SU-DHL-6 (cell line): ENCODE measurements at regions not wholly inside any gene's neighbourhood (a gene's known extent, or its start where the extent isn't known, plus 50 kb on each side); places are given as distances from the start of the nearest gene placed in this dataset.

ENCODE experiments used
- H2AFZ ChIP-seq: fragments of 200-600 bp; sonication (generic); 2 replicates; pipeline ENCODE4 v1.6.1; 2014; ENCODE audit warnings: low read depth, mild to moderate bottlenecking, moderate library complexity, mixed read lengths, antibody characterized with exemption, low read length; ENCODE audit not compliant: severe bottlenecking
- H3F3A ChIP-seq: fragments of 200-600 bp; shearing (Covaris generic); 2 replicates; pipeline ENCODE4 v1.6.0; 2016; ENCODE audit warnings: antibody characterized with exemption, mild to moderate bottlenecking; ENCODE audit not compliant: insufficient read depth
- H3K27ac ChIP-seq: fragments of 200-600 bp; sonication (generic); 2 replicates; pipeline ENCODE4 v1.5.1; 2016; ENCODE audit warnings: low read depth, mild to moderate bottlenecking, low read length, moderate library complexity, mixed read lengths
- H3K27me3 ChIP-seq: fragments of 200-600 bp; sonication (generic), shearing (Covaris generic); 2 replicates; pipeline ENCODE4 v1.6.0; 2014; ENCODE audit warnings: mild to moderate bottlenecking, low read length
- H3K36me3 ChIP-seq: fragments of 200-600 bp; sonication (generic); 2 replicates; pipeline ENCODE4 v1.6.1; 2014; ENCODE audit warnings: mild to moderate bottlenecking, low read length, mixed read lengths
- H3K4me2 ChIP-seq: fragments of 300-600, 200-600 bp; shearing (Covaris generic), sonication (generic); 2 replicates; pipeline ENCODE4 v1.6.0; 2014; ENCODE audit warnings: low read length, low read depth, mild to moderate bottlenecking; ENCODE audit not compliant: poor library complexity, severe bottlenecking
- H3K4me3 ChIP-seq: fragments of 200-600 bp; sonication (generic); 2 replicates; pipeline ENCODE4 v1.5.1; 2014; ENCODE audit warnings: antibody characterized with exemption, low read length, mild to moderate bottlenecking, mixed read lengths; ENCODE audit not compliant: insufficient read depth, poor library complexity, severe bottlenecking
- H3K79me2 ChIP-seq: fragments of 200-600 bp; sonication (generic); 2 replicates; pipeline ENCODE4 v1.6.1; 2014; ENCODE audit warnings: mild to moderate bottlenecking, low read length, moderate library complexity; ENCODE audit not compliant: insufficient read depth
- H3K9ac ChIP-seq: fragments of 200-600 bp; sonication (generic); 2 replicates; pipeline ENCODE4 v1.7.0; 2014; ENCODE audit warnings: mild to moderate bottlenecking, low read length
- H3K9me2 ChIP-seq: fragments of 200-600 bp; sonication (generic); replicated peaks from 2 replicates; pipeline ENCODE4 v1.6.1; 2014; ENCODE audit warnings: low read length; ENCODE audit not compliant: insufficient read depth
- H3K9me3 ChIP-seq: fragments of 200-600 bp; sonication (generic); 2 replicates; pipeline ENCODE4 v1.6.1; 2014; ENCODE audit warnings: low read length, mixed read lengths; ENCODE audit not compliant: insufficient read depth
- H4K20me1 ChIP-seq: fragments of 200-600 bp; sonication (generic); 2 replicates; pipeline ENCODE4 v1.6.1; 2014; ENCODE audit warnings: low read depth, mild to moderate bottlenecking, antibody characterized with exemption, low read length, moderate library complexity, mixed read lengths
- CTCF ChIP-seq: fragments of 200-600 bp; sonication (generic); IDR thresholded peaks from one replicate; pipeline ENCODE4 v1.5.1; 2017; ENCODE audit warnings: antibody characterized with exemption, mild to moderate bottlenecking, low read length, moderate library complexity; ENCODE audit not compliant: insufficient read depth, poor library complexity, severe bottlenecking
- EZH2phosphoT487 ChIP-seq: fragments of 200-600 bp; sonication (generic), shearing (Covaris generic); conservative IDR thresholded peaks from 2 replicates; pipeline ENCODE4 v1.6.1; 2018; ENCODE audit warnings: mild to moderate bottlenecking, antibody characterized with exemption, low read length, moderate library complexity, mixed read lengths

GRCh38 chrX:144494074-144494473 is 610.2 kb downstream of the UBE2NL start:
- no peak overlapping the region for H3K4me2 ChIP-seq
- H3K36me3 ChIP-seq: no peaks in the 10 kb centered on the region
- H2AFZ ChIP-seq: no peak overlapping the region
- no peaks in the 10 kb centered on the region for H4K20me1 ChIP-seq
- no peaks in the 10 kb centered on the region for H3F3A ChIP-seq
- H3K79me2 ChIP-seq: no peaks in the 10 kb centered on the region
- no peak overlapping the region for H3K9ac ChIP-seq
- H3K27me3 ChIP-seq: no peaks in the 10 kb centered on the region
- TF ChIP-seq EZH2phosphoT487 (no peak), CTCF (no peak)
- H3K4me3 ChIP-seq: no peak overlapping the region
- H3K9me2 ChIP-seq: no peaks in the 10 kb centered on the region
- H3K9me3 ChIP-seq: no peaks in the 10 kb centered on the region
- no peak overlapping the region for H3K27ac ChIP-seq

GRCh38 chrX:144531877-144532276 is 648.0 kb downstream of the UBE2NL start:
- Histone ChIP-seq H3K79me2 (no peaks in the 10 kb centered on the region), H3K27ac (no peak overlapping the region), H3K4me3 (no peak overlapping the region), H3K9me2 (no peaks in the 10 kb centered on the region), H2AFZ (no peak overlapping the region), H3K9me3 (no peaks in the 10 kb centered on the region), H3K9ac (no peak overlapping the region), H3K36me3 (no peaks in the 10 kb centered on the region), H3K27me3 (no peaks in the 10 kb centered on the region), H3K4me2 (no peak overlapping the region), H3F3A (no peaks in the 10 kb centered on the region), H4K20me1 (no peaks in the 10 kb centered on the region)
- TF ChIP-seq CTCF: no peak
- TF ChIP-seq EZH2phosphoT487: no peak

- no peaks in the 10 kb centered on the region for H4K20me1 ChIP-seq
- no peaks in the 10 kb centered on the region for H3K27me3 ChIP-seq
- no peak overlapping the region for H3K4me2 ChIP-seq
- no peaks in the 10 kb centered on the region for H3K36me3 ChIP-seq
- H3K9me2 ChIP-seq: no peaks in the 10 kb centered on the region
- no peaks in the 10 kb centered on the region for H3K79me2 ChIP-seq
- no peaks in the 10 kb centered on the region for H3F3A ChIP-seq
- TF ChIP-seq EZH2phosphoT487: no peak
- no peak for TF ChIP-seq CTCF
- no peak overlapping the region for H3K27ac ChIP-seq
- H3K9me3 ChIP-seq: no peaks in the 10 kb centered on the region
- no peak overlapping the region for H2AFZ ChIP-seq
- no peak overlapping the region for H3K9ac ChIP-seq
- no peak overlapping the region for H3K4me3 ChIP-seq
Measured at GRCh38 chrX:144566592-144566991, 680.7 kb upstream of the SPANXN1 start.
